ENCODE measurements at regions not wholly inside any gene's neighbourhood (a gene's known extent, or its start where the extent isn't known, plus 50 kb on each side); places are given as distances from the start of the nearest gene placed in this dataset.

- TF ChIP-seq POLR2A (IDR thresholded peaks at IDR 0.05) (no peak), CTCF (IDR thresholded peaks at IDR 0.05) (no peak)
Observed at GRCh38 chr5:166726406-166726805, 1565.0 kb upstream of the WWC1 start.
